ENCODE measurements at regions not wholly inside any gene's neighbourhood (a gene's known extent, or its start where the extent isn't known, plus 50 kb on each side); places are given as distances from the start of the nearest gene placed in this dataset.

DNA sequence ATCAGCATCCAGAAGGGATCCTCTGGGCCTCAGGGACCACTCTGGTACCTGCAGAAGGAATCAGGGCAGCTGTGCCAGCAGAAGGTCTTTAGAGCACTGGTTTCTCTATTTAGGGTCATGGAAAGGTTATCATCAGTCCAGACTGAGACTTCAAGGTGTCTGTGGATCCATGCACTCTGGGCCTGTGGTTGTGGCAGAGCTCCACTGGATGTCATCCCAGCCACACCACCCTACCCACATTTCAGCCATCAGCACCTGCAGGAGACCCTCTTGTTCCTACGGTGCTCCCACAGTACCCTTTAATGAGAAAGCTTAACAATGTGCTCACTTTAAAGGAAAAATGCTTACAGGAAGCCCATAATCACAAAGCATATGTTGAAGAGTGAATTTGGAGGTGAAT lies 603.4 kb upstream of the CCDC54 start:
- no peak overlapping the region for H3K27ac ChIP-seq
- no peak for TF ChIP-seq ZFX (IDR thresholded peaks at IDR 0.05)
- TF ChIP-seq, protein P1, sequence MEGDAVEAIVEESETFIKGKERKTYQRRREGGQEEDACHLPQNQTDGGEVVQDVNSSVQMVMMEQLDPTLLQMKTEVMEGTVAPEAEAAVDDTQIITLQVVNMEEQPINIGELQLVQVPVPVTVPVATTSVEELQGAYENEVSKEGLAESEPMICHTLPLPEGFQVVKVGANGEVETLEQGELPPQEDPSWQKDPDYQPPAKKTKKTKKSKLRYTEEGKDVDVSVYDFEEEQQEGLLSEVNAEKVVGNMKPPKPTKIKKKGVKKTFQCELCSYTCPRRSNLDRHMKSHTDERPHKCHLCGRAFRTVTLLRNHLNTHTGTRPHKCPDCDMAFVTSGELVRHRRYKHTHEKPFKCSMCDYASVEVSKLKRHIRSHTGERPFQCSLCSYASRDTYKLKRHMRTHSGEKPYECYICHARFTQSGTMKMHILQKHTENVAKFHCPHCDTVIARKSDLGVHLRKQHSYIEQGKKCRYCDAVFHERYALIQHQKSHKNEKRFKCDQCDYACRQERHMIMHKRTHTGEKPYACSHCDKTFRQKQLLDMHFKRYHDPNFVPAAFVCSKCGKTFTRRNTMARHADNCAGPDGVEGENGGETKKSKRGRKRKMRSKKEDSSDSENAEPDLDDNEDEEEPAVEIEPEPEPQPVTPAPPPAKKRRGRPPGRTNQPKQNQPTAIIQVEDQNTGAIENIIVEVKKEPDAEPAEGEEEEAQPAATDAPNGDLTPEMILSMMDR (conservative IDR thresholded peaks at IDR 0.05): no peak

DNA sequence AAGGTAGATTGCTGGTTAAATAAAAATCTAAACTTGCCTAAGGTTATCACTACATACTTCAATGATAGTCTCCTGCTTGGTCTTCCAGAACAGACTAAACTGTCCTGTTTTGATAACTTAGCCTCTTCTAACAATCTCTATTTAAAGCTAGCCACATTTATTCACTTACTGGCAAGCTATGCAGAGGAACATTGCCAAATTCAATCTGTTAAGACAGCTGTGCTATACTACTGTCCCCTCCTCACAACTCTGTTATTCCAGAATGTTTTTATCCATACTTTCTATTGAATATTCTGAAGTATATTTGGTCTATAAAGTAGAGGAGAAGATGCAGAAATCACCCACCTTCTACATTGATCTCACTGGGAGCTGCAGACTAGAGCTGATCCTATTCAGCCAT lies 594.0 kb upstream of the CCDC54 start:
- TF ChIP-seq, protein P1 (conservative IDR thresholded peaks at IDR 0.05): no peak
- no peak for TF ChIP-seq ZFX (IDR thresholded peaks at IDR 0.05)
- H3K27ac ChIP-seq: no peak overlapping the region

DNA sequence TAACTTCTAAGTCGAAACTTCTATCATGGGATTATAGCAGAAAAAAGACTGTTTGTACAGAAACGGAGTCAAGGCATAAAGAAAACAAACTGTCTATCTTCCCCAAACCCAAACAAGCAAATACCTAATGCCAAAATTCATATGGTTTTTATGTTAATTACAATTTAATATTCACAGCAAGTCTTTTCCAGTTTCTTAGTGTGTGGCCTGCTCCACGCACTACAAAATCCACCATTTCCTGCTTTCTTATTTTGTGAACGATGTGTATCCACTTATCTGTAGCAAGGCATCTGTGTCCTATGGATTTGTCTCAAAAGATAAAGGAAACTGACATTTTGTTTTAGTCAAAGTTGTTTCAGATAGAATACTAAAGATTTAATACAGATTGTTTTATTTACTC lies 588.0 kb upstream of the CCDC54 start:
- H3K27ac ChIP-seq: no peak overlapping the region
- no peak for TF ChIP-seq ZFX (IDR thresholded peaks at IDR 0.05)
- TF ChIP-seq, protein P1 (conservative IDR thresholded peaks at IDR 0.05): no peak

DNA sequence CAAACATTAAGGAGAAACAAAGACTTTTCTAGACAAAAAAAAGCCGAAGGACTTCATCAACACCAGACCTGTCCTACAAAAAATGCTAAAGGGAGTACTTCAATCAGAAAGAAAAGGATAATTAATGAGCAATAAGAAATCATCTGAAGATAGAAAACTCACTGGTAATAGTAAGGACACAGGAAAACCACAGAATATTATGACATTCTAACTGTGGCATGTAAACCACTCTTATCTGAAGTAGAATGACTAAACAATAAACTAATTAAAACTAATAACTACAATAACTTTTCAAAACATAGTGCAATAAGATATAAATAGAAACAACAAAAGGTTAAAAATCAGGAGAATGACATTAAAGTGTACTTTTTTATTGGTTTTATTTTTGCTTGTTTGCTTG lies 584.5 kb upstream of the CCDC54 start:
- H3K27ac ChIP-seq: no peak overlapping the region
- TF ChIP-seq ZFX (IDR thresholded peaks at IDR 0.05): no peak

DNA sequence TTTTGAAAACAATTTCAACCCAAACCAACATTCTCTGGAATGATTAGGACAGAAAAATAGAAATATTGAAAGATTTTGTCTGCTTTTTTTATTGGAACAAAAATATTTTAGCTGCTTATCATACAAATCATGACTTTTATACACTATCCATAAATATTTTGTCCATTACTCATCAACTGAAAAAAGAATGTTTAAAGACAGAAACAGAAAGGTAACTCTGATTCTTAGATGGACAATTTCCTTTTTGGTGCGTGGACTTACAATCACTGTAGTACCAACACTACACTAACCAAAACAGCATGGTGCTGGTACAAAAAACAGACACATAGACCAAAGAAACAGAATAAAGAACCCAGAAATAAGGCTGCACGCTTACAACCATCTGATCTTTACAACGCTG lies 582.8 kb upstream of the CCDC54 start:
- no peak overlapping the region for H3K27ac ChIP-seq
- TF ChIP-seq, protein P1 (conservative IDR thresholded peaks at IDR 0.05): no peak
- TF ChIP-seq ZFX (IDR thresholded peaks at IDR 0.05): no peak

DNA sequence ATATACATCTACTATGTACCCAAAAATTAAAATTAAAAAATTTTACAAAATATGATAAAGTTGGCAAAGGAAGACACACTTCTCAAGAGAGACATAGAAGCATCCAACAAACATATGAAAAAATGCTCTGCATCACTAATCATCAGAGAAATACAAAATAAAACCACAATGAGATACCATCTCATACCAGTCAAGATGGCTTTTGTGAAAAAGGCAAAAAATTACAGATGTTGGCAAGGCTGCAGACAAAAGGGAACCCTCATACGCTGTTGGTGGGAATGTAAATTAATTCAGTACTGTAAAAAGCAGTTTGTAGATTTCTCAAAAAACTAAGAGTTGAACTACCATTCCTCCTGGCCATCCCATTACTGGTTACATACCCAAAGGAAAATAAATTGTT lies 581.7 kb upstream of the CCDC54 start:
- no peak overlapping the region for H3K27ac ChIP-seq
- TF ChIP-seq, protein P1 (conservative IDR thresholded peaks at IDR 0.05): no peak
- TF ChIP-seq ZFX (IDR thresholded peaks at IDR 0.05): no peak

DNA sequence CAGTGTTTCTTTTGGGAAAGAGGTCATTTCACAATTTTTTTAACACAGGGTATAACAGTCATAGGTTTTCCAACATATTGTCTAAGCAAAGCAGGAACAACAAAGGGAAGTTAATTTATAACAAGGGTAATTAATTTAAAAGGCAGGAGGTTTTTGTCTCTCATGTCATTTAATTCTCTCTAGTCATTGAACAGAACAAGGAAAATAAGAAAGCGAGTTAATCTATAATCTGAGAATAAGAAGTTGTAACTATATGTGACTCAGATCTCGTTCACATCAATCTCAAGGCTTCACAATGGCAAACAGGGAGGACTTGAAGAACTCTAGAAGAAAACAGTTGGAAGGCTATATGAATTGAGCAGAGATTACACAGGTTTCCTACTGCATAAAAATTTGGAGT lies 579.8 kb upstream of the CCDC54 start:
- no peak overlapping the region for H3K27ac ChIP-seq
- TF ChIP-seq, protein P1 (conservative IDR thresholded peaks at IDR 0.05): no peak
- no peak for TF ChIP-seq ZFX (IDR thresholded peaks at IDR 0.05)

DNA sequence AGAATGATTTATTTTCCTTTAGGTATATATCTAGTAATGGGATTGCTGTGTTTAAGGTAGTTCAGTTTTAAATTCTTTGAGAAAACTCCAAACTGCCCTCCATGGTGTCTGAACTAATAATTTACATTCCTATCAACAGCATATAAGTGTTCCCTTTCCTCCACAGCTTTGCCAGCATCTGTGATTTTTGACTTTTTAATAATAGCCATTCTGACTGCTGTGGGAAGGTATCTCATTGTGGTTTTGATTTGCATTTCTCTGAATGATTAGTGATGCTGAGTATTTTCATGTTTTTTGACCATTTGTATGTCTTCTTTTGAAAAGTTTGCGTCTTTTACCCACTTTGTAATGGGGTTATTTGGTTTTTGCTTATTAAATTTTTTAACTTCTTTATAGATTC lies 571.6 kb upstream of the CCDC54 start:
- TF ChIP-seq ZFX (IDR thresholded peaks at IDR 0.05): no peak
- TF ChIP-seq, protein P1 (conservative IDR thresholded peaks at IDR 0.05): no peak
- no peak overlapping the region for H3K27ac ChIP-seq
